Spleen (tissue), 11 donors: ENCODE measurements at regions not wholly inside any gene's neighbourhood (a gene's known extent, or its start where the extent isn't known, plus 50 kb on each side); places are given as distances from the start of the nearest gene placed in this dataset.

ENCODE experiments used
- DNase-seq: peaks from one replicate; pipeline ENCODE4 v3.0.0-alpha.2; 2020
- H3K27ac ChIP-seq, 8 donors: fragments of 200-600 bp; sonication (generic) in 7 of 8; 1 replicate in 4 of 8; 2 replicates in 4 of 8; pipeline versions ENCODE4 v1.5.0 to v1.8.0; 2016 to 2021; ENCODE audit warnings: inconsistent platforms in 4 of 8, mild to moderate bottlenecking in 4 of 8, moderate library complexity in 1 of 8
- H3K27me3 ChIP-seq, 7 donors: fragments of 200-600 bp; sonication (generic) in 6 of 7; replicated peaks in 1 of 7; 1 replicate in 4 of 7; 2 replicates in 3 of 7; pipeline versions ENCODE4 v1.5.0 to v1.8.0; 2016 to 2021; ENCODE audit warnings: inconsistent platforms in 3 of 7, mild to moderate bottlenecking in 1 of 7
- H3K36me3 ChIP-seq, 6 donors: fragments of 200-600 bp; sonication (generic) in 5 of 6; 1 replicate in 4 of 6; 2 replicates in 2 of 6; pipeline versions ENCODE4 v1.5.0 to v1.8.0; 2016 to 2021; ENCODE audit warnings: inconsistent platforms in 2 of 6
- H3K4me1 ChIP-seq, 6 donors: fragments of 200-600 bp; sonication (generic) in 5 of 6; 1 replicate in 3 of 6; 2 replicates in 3 of 6; pipeline versions ENCODE4 v1.5.0 to v1.8.0; 2016 to 2021; ENCODE audit warnings: inconsistent platforms in 3 of 6
- H3K4me3 ChIP-seq, 8 donors: fragments of 200-600 bp; sonication (generic) in 7 of 8; 1 replicate in 4 of 8; 2 replicates in 4 of 8; pipeline versions ENCODE4 v1.5.0 to v1.8.0; 2016 to 2021; ENCODE audit warnings: inconsistent platforms in 4 of 8, mild to moderate bottlenecking in 4 of 8, moderate library complexity in 2 of 8
- H3K9me3 ChIP-seq, 8 donors: fragments of 200-600 bp; sonication (generic) in 7 of 8; 1 replicate in 4 of 8; 2 replicates in 4 of 8; pipeline versions ENCODE4 v1.5.0 to v1.8.0; 2016 to 2021; ENCODE audit warnings: inconsistent platforms in 4 of 8
- POLR2A ChIP-seq, 3 donors: fragments of 450-650 bp; IDR thresholded peaks; one replicate each; pipeline ENCODE4 v1.5.1; 2017; ENCODE audit warnings: antibody characterized with exemption in 3 of 3, mild to moderate bottlenecking in 1 of 3
- POLR2AphosphoS5 ChIP-seq, 3 donors: sonication (generic); formaldehyde crosslinking; IDR thresholded peaks; one replicate each; pipeline ENCODE4 v1.5.1; 2017; ENCODE audit warnings: antibody characterized with exemption in 3 of 3
- WGBS, 5 donors: extraction: QIAGEN DNeasy Blood & Tissue Kit in 3 of 5; methylation state at CpG; one replicate each; pipeline versions ENCODE4 v1.1.5 to v1.1.7; 2013 to 2018; 5-methylcytosine and 5-hydroxymethylcytosine counted together
- intact Hi-C: fragments of 100-400 bp; cut with DNase I; formaldehyde crosslinking; loops from one replicate; pipeline ENCODE4 v1.15.0; 2023; ENCODE audit warnings: low total_unique reads
- TF ChIP-seq, protein P1 (sequence below), 11 experiments: fragments of 200-600 bp in 7 of 11; fragments of 450-650 bp in 4 of 11; sonication (generic) in 4 of 11; IDR thresholded peaks in 8 of 11; conservative IDR thresholded peaks in 3 of 11; 1 replicate in 7 of 11; 2 replicates in 4 of 11; pipeline versions ENCODE4 v1.4.0 to v1.8.0; 2016 to 2021; ENCODE audit warnings: antibody characterized with exemption in 11 of 11, inconsistent platforms in 4 of 11, mild to moderate bottlenecking in 1 of 11
- donor health status: healthy with polysubstance abuse.
- donor health status: DM: no; HTN: no; CAD: no; lungs with moderate emphysema.
- donor health status: DM: no; HTN: no; CAD: no.
- donor health status: Bipolar disorder and iron deficiency.
- donor health status: healthy.
- donor health status: DM: no; HTN: no; CAD: no.
- donor health status: DM: yes; HTN: yes; CAD: no.

DNA sequence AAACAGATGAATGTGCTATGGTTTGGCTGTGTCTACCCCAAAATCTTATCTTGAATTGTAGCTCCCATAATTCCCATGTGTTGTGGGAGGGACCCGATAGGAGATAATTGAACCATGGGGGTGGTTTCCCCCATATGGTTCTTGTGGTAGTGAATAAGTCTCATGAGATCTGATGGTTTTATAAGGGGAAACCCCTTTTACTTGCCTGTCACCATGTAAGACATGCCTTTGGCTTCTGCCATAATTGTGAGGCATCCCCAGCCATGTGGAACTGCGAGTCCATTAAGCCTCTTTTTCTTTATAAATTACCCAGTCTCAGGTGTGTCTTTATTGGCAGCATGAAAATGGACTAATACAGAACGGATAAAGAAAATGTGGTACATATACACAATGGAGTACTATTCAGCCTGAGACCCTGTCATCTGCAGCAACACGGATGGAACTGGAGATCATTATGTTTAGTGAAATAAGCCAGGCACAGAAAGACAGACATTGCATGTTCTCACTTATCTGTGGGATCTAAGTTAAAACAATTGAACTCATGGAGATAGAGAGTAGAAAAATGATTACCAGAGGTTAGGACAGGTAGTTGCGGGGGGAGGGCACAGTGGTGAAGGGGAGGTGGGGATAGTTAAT is 587.6 kb upstream of the NRP1 start:
- Histone ChIP-seq H3K4me3 (no peak overlapping the region), H3K9me3 (peaks cover 0 to 17% (median 12%) of the 10 kb centered on the region in 8 donors), H3K4me1 (no peaks in the 10 kb centered on the region), H3K36me3 (no peaks in the 10 kb centered on the region), H3K27ac (no peak overlapping the region), H3K27me3 (no peaks in the 10 kb centered on the region)
- 66 to 81% (median 69%) methylated on average over 4 to 5 of the region's 5 CpGs for WGBS, 5 donors
- DNase-seq: no peak
- intact Hi-C loops: no loop called here
- TF ChIP-seq, protein P1, sequence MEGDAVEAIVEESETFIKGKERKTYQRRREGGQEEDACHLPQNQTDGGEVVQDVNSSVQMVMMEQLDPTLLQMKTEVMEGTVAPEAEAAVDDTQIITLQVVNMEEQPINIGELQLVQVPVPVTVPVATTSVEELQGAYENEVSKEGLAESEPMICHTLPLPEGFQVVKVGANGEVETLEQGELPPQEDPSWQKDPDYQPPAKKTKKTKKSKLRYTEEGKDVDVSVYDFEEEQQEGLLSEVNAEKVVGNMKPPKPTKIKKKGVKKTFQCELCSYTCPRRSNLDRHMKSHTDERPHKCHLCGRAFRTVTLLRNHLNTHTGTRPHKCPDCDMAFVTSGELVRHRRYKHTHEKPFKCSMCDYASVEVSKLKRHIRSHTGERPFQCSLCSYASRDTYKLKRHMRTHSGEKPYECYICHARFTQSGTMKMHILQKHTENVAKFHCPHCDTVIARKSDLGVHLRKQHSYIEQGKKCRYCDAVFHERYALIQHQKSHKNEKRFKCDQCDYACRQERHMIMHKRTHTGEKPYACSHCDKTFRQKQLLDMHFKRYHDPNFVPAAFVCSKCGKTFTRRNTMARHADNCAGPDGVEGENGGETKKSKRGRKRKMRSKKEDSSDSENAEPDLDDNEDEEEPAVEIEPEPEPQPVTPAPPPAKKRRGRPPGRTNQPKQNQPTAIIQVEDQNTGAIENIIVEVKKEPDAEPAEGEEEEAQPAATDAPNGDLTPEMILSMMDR (IDR thresholded peaks at IDR 0.05 in 8 of 11, conservative IDR thresholded peaks at IDR 0.05 in 3 of 11): no peak
- no peak for TF ChIP-seq POLR2A (IDR thresholded peaks at IDR 0.05)
- TF ChIP-seq POLR2AphosphoS5 (IDR thresholded peaks at IDR 0.05): no peak

DNA sequence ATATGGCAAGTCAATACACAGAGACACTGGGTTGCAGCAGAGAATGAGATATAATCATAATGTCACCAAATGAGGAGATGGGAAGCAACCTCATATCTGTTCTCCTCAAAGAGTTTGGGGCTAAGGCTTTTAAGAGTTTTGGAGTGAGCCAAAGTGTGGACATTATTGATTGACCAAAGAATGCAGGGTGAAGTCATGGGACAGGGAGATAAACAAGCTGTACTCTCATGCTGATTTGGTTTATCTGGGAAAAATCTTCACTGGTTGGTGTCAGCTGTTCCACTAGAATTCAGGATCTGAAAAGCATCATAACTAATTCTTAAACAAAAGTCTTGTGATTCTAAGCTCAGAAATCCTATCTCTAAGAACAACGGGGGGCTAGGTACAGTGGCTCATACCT is 585.9 kb upstream of the NRP1 start:
- peaks cover 0 to 17% (median 12%) of the 10 kb centered on the region in 8 donors for H3K9me3 ChIP-seq
- DNase-seq: no peak
- WGBS, 5 donors: 75 to 100% (median 86%) methylated on average over 1 of the region's 1 CpG
- no peaks in the 10 kb centered on the region for H3K4me1 ChIP-seq
- H3K27ac ChIP-seq: no peak overlapping the region
- no peak for TF ChIP-seq POLR2AphosphoS5 (IDR thresholded peaks at IDR 0.05)
- TF ChIP-seq POLR2A (IDR thresholded peaks at IDR 0.05): no peak
- TF ChIP-seq, protein P1 (IDR thresholded peaks at IDR 0.05 in 8 of 11, conservative IDR thresholded peaks at IDR 0.05 in 3 of 11): no peak
- H3K36me3 ChIP-seq: no peaks in the 10 kb centered on the region
- intact Hi-C loops: no loop called here
- no peak overlapping the region for H3K4me3 ChIP-seq
- no peaks in the 10 kb centered on the region for H3K27me3 ChIP-seq

DNA sequence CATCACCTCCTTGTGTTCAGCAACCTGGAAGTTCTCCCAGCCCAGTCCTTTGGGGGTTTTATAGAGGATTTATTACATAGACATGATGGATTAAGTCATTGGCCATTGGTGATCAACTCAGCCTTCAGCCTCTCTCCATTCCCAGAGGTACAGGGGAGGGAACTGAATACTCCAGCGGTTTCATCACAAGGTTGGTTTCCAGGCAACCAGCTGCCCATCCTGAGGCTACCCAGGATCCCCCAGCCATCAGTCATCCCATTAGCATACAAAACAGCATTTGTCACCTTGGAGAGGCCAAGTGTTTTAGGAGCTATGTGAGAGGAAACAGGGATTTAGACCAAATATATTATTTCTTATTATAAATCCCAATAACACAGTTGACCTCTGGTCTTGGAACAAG is 584.8 kb upstream of the NRP1 start:
- no peaks in the 10 kb centered on the region for H3K4me1 ChIP-seq
- no peak overlapping the region for H3K4me3 ChIP-seq
- no peak overlapping the region for H3K27ac ChIP-seq
- H3K9me3 ChIP-seq: peaks cover 0 to 17% (median 11%) of the 10 kb centered on the region in 8 donors
- intact Hi-C loops: no loop called here
- H3K27me3 ChIP-seq: no peaks in the 10 kb centered on the region
- H3K36me3 ChIP-seq: no peaks in the 10 kb centered on the region
- 80 to 91% (median 88%) methylated on average over 1 of the region's 1 CpG for WGBS, 5 donors
- DNase-seq: no peak
- TF ChIP-seq, protein P1 (IDR thresholded peaks at IDR 0.05 in 8 of 11, conservative IDR thresholded peaks at IDR 0.05 in 3 of 11): no peak
- TF ChIP-seq POLR2AphosphoS5 (IDR thresholded peaks at IDR 0.05): no peak
- no peak for TF ChIP-seq POLR2A (IDR thresholded peaks at IDR 0.05)

DNA sequence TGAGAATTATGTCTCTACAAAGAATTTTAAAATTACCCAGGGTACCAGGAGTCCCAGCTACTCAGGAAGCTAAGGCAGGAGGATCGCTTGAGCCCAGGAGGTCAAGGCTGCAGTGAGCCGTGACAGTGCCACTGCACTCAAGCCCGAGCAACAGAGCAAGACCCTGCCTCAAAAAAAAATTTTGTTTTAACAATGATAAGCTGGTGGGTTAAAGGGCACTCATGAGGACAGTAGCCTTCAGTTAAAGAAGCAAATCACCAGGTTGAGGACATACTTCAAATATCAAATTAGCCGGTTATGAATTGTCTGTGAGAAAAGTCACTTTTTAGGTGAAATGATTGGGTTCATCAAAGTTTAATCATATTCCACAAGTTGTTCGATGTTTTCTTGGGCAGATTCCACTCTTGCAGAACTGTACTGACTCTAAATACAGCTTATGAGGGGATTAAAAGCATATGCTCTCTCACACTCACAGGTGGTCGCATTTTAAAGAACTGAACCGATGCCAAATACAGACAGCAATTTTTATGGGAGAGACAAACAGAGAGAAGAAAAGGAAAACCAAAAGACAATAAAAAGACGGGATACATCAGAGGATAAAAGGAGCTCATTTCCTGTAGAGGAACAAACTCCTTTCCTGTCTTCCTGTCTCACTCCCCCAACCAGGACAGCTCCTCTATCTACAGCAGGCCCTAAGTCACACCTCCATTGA is 582.8 kb upstream of the NRP1 start:
- TF ChIP-seq, protein P1 (IDR thresholded peaks at IDR 0.05 in 8 of 11, conservative IDR thresholded peaks at IDR 0.05 in 3 of 11): no peak
- no peak for TF ChIP-seq POLR2AphosphoS5 (IDR thresholded peaks at IDR 0.05)
- TF ChIP-seq POLR2A (IDR thresholded peaks at IDR 0.05): no peak
- Histone ChIP-seq H3K27me3 (no peaks in the 10 kb centered on the region), H3K27ac (no peak overlapping the region), H3K4me1 (no peaks in the 10 kb centered on the region), H3K36me3 (no peaks in the 10 kb centered on the region), H3K4me3 (no peak overlapping the region), H3K9me3 (peaks cover 0 to 8% (median 2%) of the 10 kb centered on the region in 8 donors)
- no peak for DNase-seq
- intact Hi-C loops: no loop called here
- WGBS, 5 donors: 63 to 79% (median 74%) methylated on average over 8 of the region's 8 CpGs
